ENCODE measurements at regions not wholly inside any gene's neighbourhood (a gene's known extent, or its start where the extent isn't known, plus 50 kb on each side); places are given as distances from the start of the nearest gene placed in this dataset.

DNA sequence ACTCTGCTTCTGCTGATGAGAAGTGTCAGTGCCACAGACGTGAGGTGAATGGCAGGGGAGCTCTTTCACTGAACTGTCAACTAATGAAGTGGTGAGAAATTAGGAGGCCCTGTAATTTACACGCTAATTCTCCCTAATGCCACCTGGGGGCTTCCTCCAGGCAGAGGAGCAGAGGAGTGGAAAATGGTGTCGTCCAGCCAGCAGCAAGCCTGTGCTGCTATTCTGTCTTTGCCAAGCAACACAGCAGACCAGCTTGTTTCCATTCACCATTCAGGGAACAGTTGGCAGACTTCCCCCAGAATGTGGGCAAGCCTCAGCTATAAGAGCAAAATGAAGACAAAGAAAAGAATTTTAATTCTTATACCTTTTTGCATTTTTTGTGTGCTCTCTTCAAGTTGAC, 245.2 kb upstream of the TET2 start:
- no peak for TF ChIP-seq POLR2AphosphoS5 (IDR thresholded peaks at IDR 0.05; ENCODE audit: low read depth, low read length)
- TF ChIP-seq SIN3A (IDR thresholded peaks at IDR 0.05; ENCODE audit: borderline replicate concordance, insufficient read depth, low read length) = no peak
- no peak for TF ChIP-seq TAF1 (IDR thresholded peaks at IDR 0.05; ENCODE audit: borderline replicate concordance, insufficient read depth, low read length)

Measured in PFSK-1 (cell line).